ENCODE measurements at regions not wholly inside any gene's neighbourhood (a gene's known extent, or its start where the extent isn't known, plus 50 kb on each side); places are given as distances from the start of the nearest gene placed in this dataset.

- no peak for DNase-seq
Observed at GRCh38 chr5:163963881-163964280, 458.5 kb downstream of the MAT2B start.

- no peak for DNase-seq
Observed at GRCh38 chr5:163964671-163965070, 459.3 kb downstream of the MAT2B start.

- DNase-seq = no peak
Observed at GRCh38 chr5:163967268-163967667, 461.8 kb downstream of the MAT2B start.

- DNase-seq = no peak
Observed at GRCh38 chr5:163968651-163969050, 463.2 kb downstream of the MAT2B start.

GRCh38 chr5:163976696-163977095 is 471.3 kb downstream of the MAT2B start:
- no peak for DNase-seq

GRCh38 chr5:163978897-163979296 is 473.5 kb downstream of the MAT2B start:
- DNase-seq = no peak

- DNase-seq = no peak
Observed at GRCh38 chr5:163988566-163988965, 483.1 kb downstream of the MAT2B start.

GRCh38 chr5:163993126-163993525 is 487.7 kb downstream of the MAT2B start:
- no peak for DNase-seq

- no peak for DNase-seq
Observed at GRCh38 chr5:163995206-163995605, 489.8 kb downstream of the MAT2B start.

GRCh38 chr5:163997965-163998364 is 492.5 kb downstream of the MAT2B start:
- DNase-seq = no peak

GRCh38 chr5:164000241-164000640 is 494.8 kb downstream of the MAT2B start:
- no peak for DNase-seq

GRCh38 chr5:164000819-164001218 is 495.4 kb downstream of the MAT2B start:
- no peak for DNase-seq

GRCh38 chr5:164002214-164002613 is 496.8 kb downstream of the MAT2B start:
- DNase-seq = no peak

GRCh38 chr5:164002628-164003027 is 497.2 kb downstream of the MAT2B start:
- DNase-seq = no peak

GRCh38 chr5:164005071-164005470 is 499.7 kb downstream of the MAT2B start:
- DNase-seq = no peak

GRCh38 chr5:164007064-164007463 is 501.6 kb downstream of the MAT2B start:
- DNase-seq = no peak

GRCh38 chr5:164009621-164010020 is 504.2 kb downstream of the MAT2B start:
- no peak for DNase-seq

GRCh38 chr5:164010900-164011299 is 505.5 kb downstream of the MAT2B start:
- DNase-seq = no peak

GRCh38 chr5:164012371-164012770 is 507.0 kb downstream of the MAT2B start:
- DNase-seq = no peak

- peak; percentile 45 for DNase-seq
Observed at GRCh38 chr5:164013077-164013670, 507.8 kb downstream of the MAT2B start.

- no peak for DNase-seq
Observed at GRCh38 chr5:164020116-164020515, 514.7 kb downstream of the MAT2B start.

- DNase-seq = no peak
Observed at GRCh38 chr5:164027738-164028137, 522.3 kb downstream of the MAT2B start.

- DNase-seq = no peak
Observed at GRCh38 chr5:164038128-164038783, 532.8 kb downstream of the MAT2B start.

- DNase-seq = no peak
Observed at GRCh38 chr5:164041105-164041504, 535.7 kb downstream of the MAT2B start.

GRCh38 chr5:164048359-164048926 is 543.0 kb downstream of the MAT2B start:
- no peak for DNase-seq

Measured in NCI-H2029 treated with DMSO at 0.1 percent for 48 hours (cell line).